GM19372 (cell line): ENCODE measurements at regions not wholly inside any gene's neighbourhood (a gene's known extent, or its start where the extent isn't known, plus 50 kb on each side); places are given as distances from the start of the nearest gene placed in this dataset.

Experiments used
- ATAC-seq: cut with Tn5 transposase; IDR thresholded peaks from one replicate; pipeline ENCODE4 v1.9.1; 2021; ENCODE audit warnings: mild to moderate bottlenecking, low read depth, moderate library complexity; ENCODE audit not compliant: unreplicated experiment

- ATAC-seq, result no peak
Observed at GRCh38 chr5:34576891-34577666, 79.0 kb upstream of the RAI14 start.

- ATAC-seq, result no peak
Observed at GRCh38 chr5:34578962-34579361, 77.2 kb upstream of the RAI14 start.

GRCh38 chr5:34580983-34581382 is 75.1 kb upstream of the RAI14 start:
- ATAC-seq, result no peak

- ATAC-seq, result no peak
Observed at GRCh38 chr5:34582371-34582770, 73.8 kb upstream of the RAI14 start.

- ATAC-seq, result no peak
Observed at GRCh38 chr5:34583167-34583566, 73.0 kb upstream of the RAI14 start.

- no peak for ATAC-seq
Observed at GRCh38 chr5:34584165-34584564, 72.0 kb upstream of the RAI14 start.

GRCh38 chr5:34585601-34586104 is 70.5 kb upstream of the RAI14 start:
- no peak for ATAC-seq

GRCh38 chr5:34586117-34586885 is 69.8 kb upstream of the RAI14 start:
- no peak for ATAC-seq

GRCh38 chr5:34587355-34588241 is 68.5 kb upstream of the RAI14 start:
- ATAC-seq, result no peak

GRCh38 chr5:34589832-34590231 is 66.3 kb upstream of the RAI14 start:
- ATAC-seq, result no peak

- no peak for ATAC-seq
Observed at GRCh38 chr5:34591723-34592122, 64.4 kb upstream of the RAI14 start.

- no peak for ATAC-seq
Observed at GRCh38 chr5:34597034-34598027, 58.8 kb upstream of the RAI14 start.

- no peak for ATAC-seq
Observed at GRCh38 chr5:34598177-34598794, 57.8 kb upstream of the RAI14 start.

GRCh38 chr5:34599471-34600117 is 56.5 kb upstream of the RAI14 start:
- ATAC-seq, result no peak

GRCh38 chr5:34600118-34600493 is 56.0 kb upstream of the RAI14 start:
- no peak for ATAC-seq

- ATAC-seq, result no peak
Observed at GRCh38 chr5:34603378-34603777, 52.8 kb upstream of the RAI14 start.

GRCh38 chr5:34604119-34604675 is 51.9 kb upstream of the RAI14 start:
- ATAC-seq, result no peak

- no peak for ATAC-seq
Observed at GRCh38 chr5:34606101-34606500, 50.0 kb upstream of the RAI14 start.
